ENCODE measurements at regions not wholly inside any gene's neighbourhood (a gene's known extent, or its start where the extent isn't known, plus 50 kb on each side); places are given as distances from the start of the nearest gene placed in this dataset.

DNA sequence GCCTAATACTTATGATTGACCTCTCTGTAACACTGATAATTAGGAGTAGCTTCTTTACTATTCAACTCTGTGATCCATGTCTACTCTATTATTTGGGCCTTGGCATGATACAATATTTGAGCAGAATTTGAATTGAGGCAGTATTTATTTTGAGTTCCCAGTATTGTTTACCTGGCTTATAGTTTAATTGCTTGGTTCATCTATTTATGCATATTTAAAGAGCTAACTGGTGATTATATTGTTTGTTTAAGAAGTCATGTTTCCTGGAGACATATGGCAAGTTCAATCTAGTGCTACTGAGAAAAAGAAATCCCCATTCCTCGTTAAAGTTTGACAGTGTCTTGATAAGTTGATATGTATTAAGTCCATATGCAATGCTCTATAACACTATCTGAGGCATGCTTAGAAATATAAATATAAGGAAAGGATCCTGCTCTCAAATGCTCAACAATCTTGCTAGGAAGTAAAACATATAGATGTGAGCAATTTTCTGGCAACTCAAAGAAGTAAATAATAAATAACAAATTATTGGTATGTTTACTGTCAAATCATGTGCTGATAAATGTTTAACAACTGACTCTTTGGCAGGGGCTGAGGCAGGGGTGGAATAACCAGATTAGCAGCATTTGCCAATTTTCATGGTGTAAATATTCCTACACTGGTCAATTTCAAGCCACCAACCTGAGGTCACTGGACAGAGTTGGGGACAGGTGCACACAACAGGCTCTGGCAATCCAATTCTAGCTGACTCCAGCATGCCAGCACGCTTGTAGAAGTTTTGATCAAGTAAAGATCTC is 430.2 kb upstream of the PIK3C3 start:
- H3K9me3 ChIP-seq: no peaks in the 10 kb centered on the region
- no peaks in the 10 kb centered on the region for H3K27me3 ChIP-seq
- H3K36me3 ChIP-seq (ENCODE audit: low read depth, missing control alignments): no peaks in the 10 kb centered on the region
- TF ChIP-seq, protein P1, sequence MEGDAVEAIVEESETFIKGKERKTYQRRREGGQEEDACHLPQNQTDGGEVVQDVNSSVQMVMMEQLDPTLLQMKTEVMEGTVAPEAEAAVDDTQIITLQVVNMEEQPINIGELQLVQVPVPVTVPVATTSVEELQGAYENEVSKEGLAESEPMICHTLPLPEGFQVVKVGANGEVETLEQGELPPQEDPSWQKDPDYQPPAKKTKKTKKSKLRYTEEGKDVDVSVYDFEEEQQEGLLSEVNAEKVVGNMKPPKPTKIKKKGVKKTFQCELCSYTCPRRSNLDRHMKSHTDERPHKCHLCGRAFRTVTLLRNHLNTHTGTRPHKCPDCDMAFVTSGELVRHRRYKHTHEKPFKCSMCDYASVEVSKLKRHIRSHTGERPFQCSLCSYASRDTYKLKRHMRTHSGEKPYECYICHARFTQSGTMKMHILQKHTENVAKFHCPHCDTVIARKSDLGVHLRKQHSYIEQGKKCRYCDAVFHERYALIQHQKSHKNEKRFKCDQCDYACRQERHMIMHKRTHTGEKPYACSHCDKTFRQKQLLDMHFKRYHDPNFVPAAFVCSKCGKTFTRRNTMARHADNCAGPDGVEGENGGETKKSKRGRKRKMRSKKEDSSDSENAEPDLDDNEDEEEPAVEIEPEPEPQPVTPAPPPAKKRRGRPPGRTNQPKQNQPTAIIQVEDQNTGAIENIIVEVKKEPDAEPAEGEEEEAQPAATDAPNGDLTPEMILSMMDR (IDR thresholded peaks at IDR 0.05): no peak
- TF ChIP-seq POLR2A (IDR thresholded peaks at IDR 0.05): no peak
- 18 to 20% methylated on average over 2 of the region's 2 CpGs for WGBS, 2 donors
- DNase-seq: no peak
- H3K27ac ChIP-seq: no peak overlapping the region
- H3K4me1 ChIP-seq: no peaks in the 10 kb centered on the region
- H3K4me3 ChIP-seq: no peak overlapping the region
- intact Hi-C loops (cut with DNase I; ENCODE audit: low total_unique reads): no loop called here

- intact Hi-C loops (cut with DNase I; ENCODE audit: low total_unique reads): no loop called here
Measured at GRCh38 chr18:41517142-41517541, 437.9 kb upstream of the PIK3C3 start.

GRCh38 chr18:41513438-41513837 is 441.6 kb upstream of the PIK3C3 start:
- Histone ChIP-seq H3K36me3 (ENCODE audit: low read depth, missing control alignments) (no peaks in the 10 kb centered on the region), H3K27ac (no peak overlapping the region), H3K4me3 (no peak overlapping the region), H3K4me1 (no peaks in the 10 kb centered on the region), H3K27me3 (no peaks in the 10 kb centered on the region), H3K9me3 (no peaks in the 10 kb centered on the region)
- WGBS, 2 donors: 71 to 79% methylated on average over 3 of the region's 3 CpGs
- intact Hi-C loops (cut with DNase I; ENCODE audit: low total_unique reads): no loop called here
- no peak for TF ChIP-seq POLR2A (IDR thresholded peaks at IDR 0.05)
- TF ChIP-seq, protein P1 (IDR thresholded peaks at IDR 0.05): no peak
- DNase-seq: no peak

More at GRCh38 chr18:41517142-41517541, 437.9 kb upstream of the PIK3C3 start:
- Histone ChIP-seq H3K36me3 (ENCODE audit: low read depth, missing control alignments) (no peaks in the 10 kb centered on the region), H3K27me3 (no peaks in the 10 kb centered on the region), H3K4me3 (no peak overlapping the region), H3K9me3 (no peaks in the 10 kb centered on the region), H3K4me1 (no peaks in the 10 kb centered on the region), H3K27ac (no peak overlapping the region)
- DNase-seq: no peak
- TF ChIP-seq, protein P1 (IDR thresholded peaks at IDR 0.05): no peak
- no peak for TF ChIP-seq POLR2A (IDR thresholded peaks at IDR 0.05)

- H3K9me3 ChIP-seq: no peaks in the 10 kb centered on the region
- H3K36me3 ChIP-seq (ENCODE audit: low read depth, missing control alignments): no peaks in the 10 kb centered on the region
- H3K27me3 ChIP-seq: no peaks in the 10 kb centered on the region
- no peak overlapping the region for H3K27ac ChIP-seq
- no peak for DNase-seq
- WGBS, 2 donors: 84 to 88% methylated on average over 3 of the region's 3 CpGs
- intact Hi-C loops (cut with DNase I; ENCODE audit: low total_unique reads): no loop called here
- TF ChIP-seq, protein P1 (IDR thresholded peaks at IDR 0.05): no peak
- TF ChIP-seq POLR2A (IDR thresholded peaks at IDR 0.05): no peak
- H3K4me3 ChIP-seq: no peak overlapping the region
- H3K4me1 ChIP-seq: no peaks in the 10 kb centered on the region
Measured at GRCh38 chr18:41504316-41504715, 450.7 kb upstream of the PIK3C3 start.

DNA sequence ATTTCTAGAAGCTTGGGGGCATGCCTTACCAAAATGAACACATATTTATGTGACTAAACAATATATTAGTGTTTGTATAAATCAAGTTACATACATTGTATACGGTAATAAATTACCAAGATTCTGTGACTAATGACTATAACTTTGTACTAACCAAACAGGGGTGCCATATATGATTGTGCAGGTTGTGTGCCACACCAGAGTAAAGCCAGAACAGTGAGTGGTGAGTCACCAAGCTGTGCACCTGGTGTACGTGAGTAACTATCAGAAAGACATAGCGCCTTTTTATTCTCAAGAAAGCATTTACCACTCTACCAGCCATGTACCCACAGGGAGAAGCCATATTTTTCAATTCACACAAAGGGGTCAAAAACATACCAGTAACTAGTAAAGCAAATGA is 453.2 kb upstream of the PIK3C3 start:
- no peaks in the 10 kb centered on the region for H3K27me3 ChIP-seq
- TF ChIP-seq, protein P1 (IDR thresholded peaks at IDR 0.05): no peak
- no peak for TF ChIP-seq POLR2A (IDR thresholded peaks at IDR 0.05)
- H3K4me1 ChIP-seq: no peaks in the 10 kb centered on the region
- no peak overlapping the region for H3K4me3 ChIP-seq
- H3K27ac ChIP-seq: no peak overlapping the region
- no peaks in the 10 kb centered on the region for H3K9me3 ChIP-seq
- intact Hi-C loops (cut with DNase I; ENCODE audit: low total_unique reads): no loop called here
- DNase-seq: no peak
- H3K36me3 ChIP-seq (ENCODE audit: low read depth, missing control alignments): no peaks in the 10 kb centered on the region
- WGBS, 2 donors: 96 to 98% methylated on average over 3 of the region's 3 CpGs

Measured in testis (tissue), 2 donors.